MG63 (cell line): ENCODE measurements at regions not wholly inside any gene's neighbourhood (a gene's known extent, or its start where the extent isn't known, plus 50 kb on each side); places are given as distances from the start of the nearest gene placed in this dataset.

Experiments used
- DNase-seq: peaks from one replicate; pipeline ENCODE4 v3.0.0-alpha.2; 2020
- H3K27me3 ChIP-seq: fragments of 250-450 bp; sonication (Bioruptor Pico); 2 replicates; pipeline ENCODE4 v1.5.1; 2020; ENCODE audit warnings: mild to moderate bottlenecking, moderate library complexity
- H3K36me3 ChIP-seq: fragments of 250-450 bp; sonication (Bioruptor Pico); 2 replicates; pipeline ENCODE4 v1.5.1; 2020; ENCODE audit warnings: mild to moderate bottlenecking, moderate library complexity
- H3K4me3 ChIP-seq: fragments of 250-450 bp; sonication (Bioruptor Pico); 2 replicates; pipeline ENCODE4 v1.5.1; 2020; ENCODE audit warnings: mild to moderate bottlenecking, moderate library complexity
- H3K9me3 ChIP-seq: fragments of 250-450 bp; sonication (Bioruptor Pico); 2 replicates; pipeline ENCODE4 v1.5.1; 2020; ENCODE audit warnings: mild to moderate bottlenecking, moderate library complexity

- peak; percentile 8 for DNase-seq
Measured at GRCh38 chr1:182119631-182120030, 58.1 kb upstream of the ZNF648 start.

GRCh38 chr1:182118851-182119250 is 57.3 kb upstream of the ZNF648 start:
- no peak overlapping the region for H3K4me3 ChIP-seq
- H3K36me3 ChIP-seq: no peaks in the 10 kb centered on the region
- peaks cover 5% of the 10 kb centered on the region for H3K27me3 ChIP-seq
- no peak for DNase-seq
- H3K9me3 ChIP-seq: no peaks in the 10 kb centered on the region

More at GRCh38 chr1:182119631-182120030, 58.1 kb upstream of the ZNF648 start:
- no peaks in the 10 kb centered on the region for H3K9me3 ChIP-seq
- peaks cover 5% of the 10 kb centered on the region for H3K27me3 ChIP-seq
- H3K4me3 ChIP-seq: no peak overlapping the region
- no peaks in the 10 kb centered on the region for H3K36me3 ChIP-seq

- Histone ChIP-seq H3K27me3 (peaks cover 7% of the 10 kb centered on the region), H3K36me3 (no peaks in the 10 kb centered on the region), H3K4me3 (no peak overlapping the region), H3K9me3 (no peaks in the 10 kb centered on the region)
- DNase-seq: no peak
Measured at GRCh38 chr1:182114627-182115023, 53.1 kb upstream of the ZNF648 start.

- H3K9me3 ChIP-seq: no peaks in the 10 kb centered on the region
- no peak for DNase-seq
- H3K27me3 ChIP-seq: peaks cover 7% of the 10 kb centered on the region
- H3K36me3 ChIP-seq: no peaks in the 10 kb centered on the region
- no peak overlapping the region for H3K4me3 ChIP-seq
Measured at GRCh38 chr1:182113879-182114626, 52.5 kb upstream of the ZNF648 start.

- no peak for DNase-seq
- Histone ChIP-seq H3K36me3 (no peaks in the 10 kb centered on the region), H3K4me3 (no peak overlapping the region), H3K9me3 (no peaks in the 10 kb centered on the region), H3K27me3 (peaks cover 7% of the 10 kb centered on the region)
Measured at GRCh38 chr1:182111496-182111895, 50.0 kb upstream of the ZNF648 start.
